Upper lobe of right lung (tissue), 1 donor: ENCODE measurements at regions not wholly inside any gene's neighbourhood (a gene's known extent, or its start where the extent isn't known, plus 50 kb on each side); places are given as distances from the start of the nearest gene placed in this dataset.
A peak's percentile ranks its signal among the peaks of the same experiment; 100 is the strongest.

Source experiments
- ATAC-seq: fragments of 200-7000 bp; cut with Tn5 transposase; one replicate; pipeline ENCODE4 v1.9.1; 2020; ENCODE audit warnings: mild to moderate bottlenecking, moderate library complexity
- DNase-seq: peaks from one replicate; pipeline ENCODE4 v3.0.0-alpha.2; 2020
- H3K27ac ChIP-seq: fragments of 200-600 bp; one replicate; pipeline ENCODE4 v1.8.0; 2022
- H3K27me3 ChIP-seq: fragments of 200-600 bp; one replicate; pipeline ENCODE4 v1.8.0; 2022; ENCODE audit warnings: mild to moderate bottlenecking
- H3K36me3 ChIP-seq: fragments of 200-600 bp; one replicate; pipeline ENCODE4 v1.8.0; 2022
- H3K4me1 ChIP-seq: fragments of 200-600 bp; one replicate; pipeline ENCODE4 v1.8.0; 2022
- H3K4me3 ChIP-seq: fragments of 200-600 bp; one replicate; pipeline ENCODE4 v1.8.0; 2022; ENCODE audit warnings: mild to moderate bottlenecking
- H3K9me3 ChIP-seq: fragments of 200-600 bp; one replicate; pipeline ENCODE4 v1.8.0; 2022
- intact Hi-C: fragments of 100-400 bp; cut with DNase I; formaldehyde crosslinking; loops from one replicate; pipeline ENCODE4 v1.11.0; 2022
- TF ChIP-seq, protein P1 (sequence below): fragments of 200-600 bp; IDR thresholded peaks from one replicate; pipeline ENCODE4 v1.8.0; 2022; ENCODE audit warnings: antibody characterized with exemption
- donor health status: DM: no; HTN: yes; CAD: no; lungs with severe emphysema.

DNA sequence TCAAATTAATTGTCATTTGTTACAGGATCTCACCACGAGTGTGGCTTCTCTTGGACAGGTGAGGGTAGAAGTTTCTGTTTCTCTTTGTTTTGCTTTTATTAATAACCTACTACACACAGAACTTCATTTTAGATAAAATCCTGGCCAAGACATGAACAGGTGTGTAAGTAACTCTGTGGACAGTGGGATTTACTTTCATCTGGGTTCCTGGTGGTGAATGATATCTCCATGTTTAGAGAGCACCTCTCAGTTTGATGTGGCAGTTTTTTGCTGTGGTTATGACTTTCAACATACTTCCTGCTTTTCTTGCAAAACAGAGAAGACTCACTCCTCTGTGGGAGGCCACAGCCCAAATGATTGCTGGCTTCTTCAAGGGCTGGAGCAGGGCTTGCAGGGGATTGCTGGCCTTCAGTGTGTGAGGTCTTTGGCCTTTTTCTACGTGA lies 71.1 kb upstream of the XCR1 start:
- Histone ChIP-seq H3K9me3 (no peaks in the 10 kb centered on the region), H3K27ac (peak overlapping the region; percentile 88), H3K36me3 (no peaks in the 10 kb centered on the region), H3K4me1 (peaks cover 32% of the 10 kb centered on the region), H3K4me3 (no peak overlapping the region), H3K27me3 (no peaks in the 10 kb centered on the region)
- ATAC-seq (peak; percentile 64), DNase-seq (no peak)
- TF ChIP-seq, protein P1, sequence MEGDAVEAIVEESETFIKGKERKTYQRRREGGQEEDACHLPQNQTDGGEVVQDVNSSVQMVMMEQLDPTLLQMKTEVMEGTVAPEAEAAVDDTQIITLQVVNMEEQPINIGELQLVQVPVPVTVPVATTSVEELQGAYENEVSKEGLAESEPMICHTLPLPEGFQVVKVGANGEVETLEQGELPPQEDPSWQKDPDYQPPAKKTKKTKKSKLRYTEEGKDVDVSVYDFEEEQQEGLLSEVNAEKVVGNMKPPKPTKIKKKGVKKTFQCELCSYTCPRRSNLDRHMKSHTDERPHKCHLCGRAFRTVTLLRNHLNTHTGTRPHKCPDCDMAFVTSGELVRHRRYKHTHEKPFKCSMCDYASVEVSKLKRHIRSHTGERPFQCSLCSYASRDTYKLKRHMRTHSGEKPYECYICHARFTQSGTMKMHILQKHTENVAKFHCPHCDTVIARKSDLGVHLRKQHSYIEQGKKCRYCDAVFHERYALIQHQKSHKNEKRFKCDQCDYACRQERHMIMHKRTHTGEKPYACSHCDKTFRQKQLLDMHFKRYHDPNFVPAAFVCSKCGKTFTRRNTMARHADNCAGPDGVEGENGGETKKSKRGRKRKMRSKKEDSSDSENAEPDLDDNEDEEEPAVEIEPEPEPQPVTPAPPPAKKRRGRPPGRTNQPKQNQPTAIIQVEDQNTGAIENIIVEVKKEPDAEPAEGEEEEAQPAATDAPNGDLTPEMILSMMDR: no peak
- intact Hi-C loops: no loop called here

DNA sequence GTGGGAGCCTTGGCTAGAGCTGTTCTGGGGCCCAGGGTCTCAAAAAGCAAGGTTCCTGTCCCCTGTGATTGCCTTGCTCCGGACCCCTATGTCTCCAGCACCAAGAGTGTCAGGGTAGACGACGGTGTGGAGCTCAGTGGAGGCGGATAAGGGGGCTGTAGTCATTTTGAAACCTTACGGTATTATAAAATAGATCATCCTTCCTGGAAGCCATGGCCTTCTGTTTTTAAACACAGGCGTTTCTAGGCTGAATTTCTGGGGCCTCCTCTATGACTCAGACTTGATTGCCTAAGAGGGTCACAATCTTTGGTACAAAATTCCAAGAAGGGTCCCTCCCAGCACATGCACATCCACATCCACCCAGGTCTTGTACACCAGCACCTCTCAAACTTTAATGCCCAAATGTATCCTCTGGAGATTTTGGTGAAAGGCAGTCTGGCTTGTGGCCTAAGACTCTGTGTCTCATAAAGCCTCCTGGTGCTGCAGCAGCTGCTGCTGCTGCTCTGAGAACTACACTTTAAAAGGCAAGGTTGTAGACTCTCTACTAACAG lies 70.5 kb upstream of the XCR1 start:
- intact Hi-C loops: no loop called here
- H3K4me1 ChIP-seq: peaks cover 35% of the 10 kb centered on the region
- DNase-seq: no peak
- H3K4me3 ChIP-seq: no peak overlapping the region
- H3K9me3 ChIP-seq: no peaks in the 10 kb centered on the region
- peak overlapping the region; percentile 88 for H3K27ac ChIP-seq
- TF ChIP-seq, protein P1: no peak
- H3K27me3 ChIP-seq: no peaks in the 10 kb centered on the region
- ATAC-seq: peak; percentile 47
- H3K36me3 ChIP-seq: no peaks in the 10 kb centered on the region

DNA sequence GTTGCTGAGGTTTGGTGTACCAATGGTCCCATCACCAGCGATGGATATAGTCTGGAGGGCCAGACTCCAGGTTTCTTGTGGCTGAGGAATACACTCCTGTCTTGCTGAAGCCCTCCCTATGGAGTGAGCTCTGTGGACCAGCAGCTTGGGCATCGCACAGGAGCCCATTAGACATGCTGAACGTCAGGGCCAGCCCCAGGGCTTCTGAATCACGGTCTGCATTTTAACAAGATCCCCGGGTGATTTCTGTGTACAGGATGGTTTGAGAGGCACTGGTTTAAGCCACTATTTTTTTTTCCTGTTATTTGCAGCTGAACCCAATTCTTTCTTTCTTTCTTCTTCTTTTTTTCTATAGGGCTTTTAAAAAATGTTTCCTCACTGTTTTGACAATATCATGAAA lies 69.5 kb upstream of the XCR1 start:
- intact Hi-C loops: no loop called here

DNA sequence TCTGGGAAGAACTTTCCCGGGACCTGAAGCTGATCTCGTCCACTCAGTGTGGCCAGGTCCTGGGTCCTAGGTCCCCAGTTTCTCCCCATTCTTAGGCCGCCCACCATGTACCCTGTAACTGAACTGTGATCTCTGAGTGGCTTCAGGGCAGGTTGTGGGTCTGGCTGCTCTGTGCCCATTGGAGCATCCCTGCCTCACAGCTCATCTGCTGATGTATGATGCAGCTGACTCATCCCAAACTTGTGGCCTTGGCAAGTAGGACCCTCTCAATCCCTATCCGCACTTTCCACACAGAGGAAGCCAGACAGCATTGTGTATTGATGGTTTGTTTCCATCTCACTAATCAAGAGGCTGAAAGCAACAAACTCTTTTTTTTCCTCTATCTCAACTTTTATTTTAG lies 69.1 kb upstream of the XCR1 start:
- Histone ChIP-seq H3K4me3 (no peak overlapping the region), H3K9me3 (no peaks in the 10 kb centered on the region), H3K36me3 (no peaks in the 10 kb centered on the region), H3K4me1 (peaks cover 44% of the 10 kb centered on the region), H3K27me3 (no peaks in the 10 kb centered on the region), H3K27ac (peak overlapping the region; percentile 79)
- intact Hi-C loops: no loop called here
- DNase-seq (no peak), ATAC-seq (no peak)
- TF ChIP-seq, protein P1: no peak

More for the DNA sequence above, 69.5 kb upstream of the XCR1 start:
- no peaks in the 10 kb centered on the region for H3K36me3 ChIP-seq
- no peak for ATAC-seq
- peaks cover 40% of the 10 kb centered on the region for H3K4me1 ChIP-seq
- no peak for DNase-seq
- TF ChIP-seq, protein P1: no peak
- H3K9me3 ChIP-seq: no peaks in the 10 kb centered on the region
- H3K27me3 ChIP-seq: no peaks in the 10 kb centered on the region
- no peak overlapping the region for H3K4me3 ChIP-seq
- peak overlapping the region; percentile 88 for H3K27ac ChIP-seq

DNA sequence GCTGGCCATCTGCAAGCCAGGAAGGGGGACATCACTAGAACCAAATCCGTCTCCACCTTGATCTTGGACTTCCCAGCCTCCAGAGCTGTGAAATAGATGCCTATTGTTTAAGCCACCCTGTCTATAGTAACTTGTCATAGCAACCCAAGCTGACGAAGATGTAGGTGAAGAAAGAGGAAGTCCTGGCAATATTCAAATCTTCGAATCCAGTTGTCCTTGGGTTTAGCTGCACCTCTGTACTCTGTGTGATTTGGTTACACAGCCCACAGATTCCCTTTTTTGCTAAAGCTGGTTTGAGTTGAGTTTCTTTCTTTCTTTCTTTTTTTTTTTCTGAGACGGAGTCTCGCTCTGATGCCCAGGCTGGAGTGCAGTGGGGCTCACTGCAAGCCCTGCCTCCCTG lies 68.0 kb upstream of the XCR1 start:
- Histone ChIP-seq H3K4me3 (no peak overlapping the region), H3K36me3 (no peaks in the 10 kb centered on the region), H3K27ac (peak overlapping the region; percentile 79), H3K4me1 (peaks cover 48% of the 10 kb centered on the region), H3K9me3 (no peaks in the 10 kb centered on the region), H3K27me3 (no peaks in the 10 kb centered on the region)
- DNase-seq: no peak
- intact Hi-C loops: no loop called here
- ATAC-seq: peak; percentile 78
- TF ChIP-seq, protein P1: no peak

DNA sequence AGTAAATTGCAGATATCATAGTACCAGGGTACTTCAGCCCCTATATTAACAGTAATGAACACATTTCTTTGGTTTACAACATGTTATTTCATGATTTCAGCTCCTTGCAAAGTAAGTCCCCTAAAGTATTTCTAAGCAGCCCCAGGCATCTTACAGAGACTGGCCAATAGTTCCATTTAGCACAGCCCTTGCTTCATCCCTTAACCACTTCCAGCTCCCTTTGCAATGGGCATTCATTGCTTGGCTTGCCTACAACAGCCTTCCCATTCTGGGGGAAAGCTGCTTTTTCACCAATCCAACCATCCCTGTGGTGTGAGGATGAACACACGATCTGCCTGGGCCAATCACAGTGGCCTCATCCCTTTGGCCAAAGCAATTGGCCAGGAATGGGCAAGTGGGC lies 67.2 kb upstream of the XCR1 start:
- no peak for ATAC-seq
- H3K27ac ChIP-seq: peak overlapping the region; percentile 40
- H3K9me3 ChIP-seq: no peaks in the 10 kb centered on the region
- no peaks in the 10 kb centered on the region for H3K36me3 ChIP-seq
- peaks cover 49% of the 10 kb centered on the region for H3K4me1 ChIP-seq
- TF ChIP-seq, protein P1: no peak
- intact Hi-C loops: no loop called here
- no peaks in the 10 kb centered on the region for H3K27me3 ChIP-seq
- DNase-seq: no peak
- no peak overlapping the region for H3K4me3 ChIP-seq
